Posterior vena cava (tissue), 2 donors: ENCODE measurements at regions not wholly inside any gene's neighbourhood (a gene's known extent, or its start where the extent isn't known, plus 50 kb on each side); places are given as distances from the start of the nearest gene placed in this dataset.
A peak's percentile ranks its signal among the peaks of the same experiment; 100 is the strongest.

ENCODE experiments used
- DNase-seq: peaks from one replicate; pipeline ENCODE4 v3.0.0-alpha.2; 2020; ENCODE audit warnings: low spot score
- intact Hi-C, 2 donors: fragments of 100-400 bp; cut with DNase I; formaldehyde crosslinking; loops; one replicate each; pipeline versions ENCODE4 v1.14.1 to v1.14.2; 2022 to 2023
- donor health status: DM: yes; HTN: yes; CAD: no.
- donor health status: DM: yes; HTN: yes; CAD: no.

DNA sequence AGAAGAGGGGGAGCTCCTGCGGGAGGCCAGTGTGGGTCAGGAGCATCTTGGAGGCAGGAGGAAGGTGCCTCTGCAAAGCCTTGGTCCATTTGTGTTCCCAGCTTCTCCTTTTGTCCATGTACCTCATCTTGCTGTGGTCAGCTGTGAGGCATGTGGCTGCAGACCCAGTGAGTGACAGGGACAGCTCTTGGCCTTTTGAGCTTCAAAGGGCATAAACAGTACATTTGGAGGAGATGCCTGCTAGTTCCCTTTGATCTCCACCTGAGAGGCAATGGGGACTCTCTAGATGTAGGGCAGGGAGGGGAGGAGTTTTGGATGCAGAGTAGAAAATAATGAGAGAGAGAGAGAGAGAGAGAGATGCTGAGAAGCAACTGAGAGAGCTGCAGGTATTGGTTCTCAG lies 270.0 kb downstream of the TLE3 start:
- intact Hi-C loops: no loop called here
- DNase-seq: no peak

DNA sequence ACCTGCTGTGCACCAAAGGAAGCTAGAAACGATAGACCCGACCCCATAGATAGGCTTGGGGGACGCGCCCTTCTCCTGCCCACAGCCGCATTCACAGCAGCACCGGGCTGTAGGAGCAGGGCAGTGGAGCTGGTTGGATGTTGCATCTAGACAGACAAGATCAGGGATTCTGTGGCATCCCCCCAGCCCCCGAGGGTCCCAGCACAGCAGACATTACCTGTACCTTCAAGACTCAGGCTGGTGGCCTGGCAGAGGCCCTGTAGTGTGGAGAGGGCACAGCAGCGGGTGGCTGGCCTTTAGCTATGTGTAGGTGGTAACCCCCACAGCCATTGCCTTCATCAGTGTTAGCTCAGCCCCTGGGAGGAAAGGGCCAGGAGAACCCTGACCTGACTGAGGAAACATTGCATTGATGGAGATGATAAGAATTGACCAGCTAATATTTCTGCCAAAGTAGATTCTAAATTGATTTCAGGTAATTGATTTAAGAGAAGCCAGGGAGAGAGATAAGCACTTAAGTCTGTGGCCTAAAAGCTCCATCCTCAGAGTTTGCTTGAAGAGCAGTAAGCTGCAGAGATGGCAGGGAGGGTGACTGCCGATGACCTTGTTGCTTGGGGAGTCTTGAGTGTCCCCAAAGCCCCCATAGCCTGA lies 269.4 kb downstream of the TLE3 start:
- DNase-seq: no peak
- intact Hi-C loops: no loop called here

DNA sequence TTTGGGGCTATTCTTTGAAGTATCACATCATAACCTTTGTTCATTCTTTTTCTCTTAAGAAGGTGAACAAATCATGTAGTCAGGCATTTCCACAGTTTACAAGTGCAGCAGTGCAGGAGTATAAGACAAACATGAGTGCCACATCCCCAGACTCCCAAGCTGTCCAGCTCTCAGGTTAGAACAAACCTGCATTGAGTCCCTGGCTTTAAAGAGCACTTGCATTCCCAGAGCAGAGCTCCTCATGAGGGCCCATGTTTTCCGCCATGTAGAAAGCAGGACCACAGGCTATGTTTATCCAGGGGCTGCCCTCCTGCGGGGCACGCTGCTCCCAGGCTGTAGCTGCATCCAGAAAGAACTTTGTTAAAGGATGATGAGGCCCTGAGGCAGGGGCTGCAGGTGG lies 267.7 kb downstream of the TLE3 start:
- intact Hi-C loops: no loop called here
- DNase-seq: no peak

DNA sequence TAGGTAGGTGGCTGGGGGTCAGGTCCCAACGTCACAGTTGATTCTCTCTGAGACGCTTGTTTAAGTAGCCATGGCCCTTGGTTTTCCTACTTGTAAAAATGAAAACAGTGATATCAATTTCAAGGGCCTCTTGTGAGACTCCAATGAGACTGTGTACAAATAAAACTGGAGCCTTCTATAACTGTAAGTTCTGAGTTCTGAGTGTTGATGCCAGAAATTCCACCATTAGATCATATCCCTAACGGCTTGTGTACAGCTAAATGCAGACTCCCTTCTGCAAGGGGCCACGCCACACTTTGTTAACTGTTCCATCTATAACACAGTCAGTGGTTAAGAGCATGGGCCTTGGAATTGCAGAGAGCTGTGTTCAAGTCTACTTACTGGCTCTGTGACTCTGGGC lies 267.3 kb downstream of the TLE3 start:
- DNase-seq: no peak
- intact Hi-C loops: no loop called here

DNA sequence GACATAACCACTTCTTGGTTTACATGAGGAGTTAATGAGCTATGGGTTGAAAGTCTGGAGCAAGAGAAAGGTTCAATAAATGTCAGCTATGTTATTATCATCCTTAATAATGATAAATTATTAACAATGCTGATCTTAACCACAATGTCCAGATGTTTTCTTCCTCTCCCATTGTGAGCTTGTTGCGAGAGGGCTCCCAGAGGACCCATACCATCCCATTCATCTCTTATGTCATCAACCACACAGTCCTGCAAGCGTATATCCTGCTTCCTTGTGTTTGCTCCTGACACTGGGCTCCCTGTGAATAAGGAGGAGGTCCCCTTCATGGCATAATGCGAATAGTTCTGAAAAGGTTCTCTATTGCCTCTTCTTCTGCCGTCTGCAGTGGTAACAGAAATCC lies 266.8 kb downstream of the TLE3 start:
- DNase-seq: no peak
- intact Hi-C loops: no loop called here

DNA sequence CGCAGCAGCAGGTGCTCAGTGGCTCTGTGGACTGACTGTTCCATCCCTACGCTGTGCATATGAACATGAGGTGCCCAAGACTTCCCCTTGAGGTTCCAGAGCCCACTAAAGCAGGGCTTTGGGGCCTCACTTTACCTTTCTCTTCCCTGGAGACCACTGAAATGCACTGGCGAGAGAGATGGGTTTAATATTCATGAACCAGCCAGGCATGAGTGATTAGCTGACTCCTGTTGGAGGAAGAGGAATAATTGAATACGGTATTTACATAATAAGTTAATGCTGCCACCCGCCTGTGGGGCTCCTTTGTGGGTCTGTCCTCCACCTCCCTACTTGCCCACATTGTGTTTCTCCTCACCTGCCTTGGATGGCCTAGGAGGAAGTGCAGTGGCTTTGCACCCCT lies 263.4 kb downstream of the TLE3 start:
- intact Hi-C loops: no loop called here
- DNase-seq: no peak

DNA sequence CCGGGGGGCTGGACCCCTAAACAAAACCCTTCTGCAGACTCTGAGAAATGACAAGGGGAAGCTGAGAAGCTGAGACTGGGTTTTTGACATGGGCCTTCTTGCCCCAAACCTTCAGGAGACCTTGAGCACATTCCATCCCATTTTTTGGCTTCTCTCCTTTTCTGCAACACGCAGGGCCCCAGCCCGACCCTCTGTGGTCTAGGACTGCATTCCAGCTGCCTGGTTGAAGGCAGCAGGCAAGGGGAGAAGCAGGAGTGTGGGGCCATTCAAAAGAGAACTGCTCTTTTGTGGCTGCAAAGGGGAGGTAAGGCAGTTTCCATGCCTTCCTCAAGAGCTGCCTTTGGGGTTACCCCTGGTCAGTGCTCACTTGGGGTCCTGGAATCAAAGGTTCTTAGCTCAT lies 263.0 kb downstream of the TLE3 start:
- intact Hi-C loops: no loop called here
- DNase-seq: no peak

DNA sequence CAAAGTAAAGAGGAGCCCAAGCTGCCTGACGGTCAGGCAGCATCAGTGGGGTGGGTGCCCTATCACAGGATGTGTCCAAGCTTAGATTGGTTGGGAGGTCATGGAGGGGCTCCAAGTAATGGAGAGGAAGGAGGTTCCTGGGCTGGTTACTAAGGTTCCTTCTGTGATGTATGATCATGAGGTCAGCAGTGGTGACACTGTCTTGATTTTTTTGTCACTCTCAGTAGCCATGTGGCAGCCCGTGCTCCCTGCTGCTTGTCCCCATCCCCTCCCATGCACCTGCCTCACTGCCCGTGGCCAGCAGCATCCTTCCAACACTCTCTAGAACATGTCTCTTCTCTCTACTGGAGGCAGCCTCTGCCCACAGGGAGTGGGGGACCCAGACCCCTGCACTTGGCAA lies 261.7 kb downstream of the TLE3 start:
- DNase-seq: no peak
- intact Hi-C loops: no loop called here

DNA sequence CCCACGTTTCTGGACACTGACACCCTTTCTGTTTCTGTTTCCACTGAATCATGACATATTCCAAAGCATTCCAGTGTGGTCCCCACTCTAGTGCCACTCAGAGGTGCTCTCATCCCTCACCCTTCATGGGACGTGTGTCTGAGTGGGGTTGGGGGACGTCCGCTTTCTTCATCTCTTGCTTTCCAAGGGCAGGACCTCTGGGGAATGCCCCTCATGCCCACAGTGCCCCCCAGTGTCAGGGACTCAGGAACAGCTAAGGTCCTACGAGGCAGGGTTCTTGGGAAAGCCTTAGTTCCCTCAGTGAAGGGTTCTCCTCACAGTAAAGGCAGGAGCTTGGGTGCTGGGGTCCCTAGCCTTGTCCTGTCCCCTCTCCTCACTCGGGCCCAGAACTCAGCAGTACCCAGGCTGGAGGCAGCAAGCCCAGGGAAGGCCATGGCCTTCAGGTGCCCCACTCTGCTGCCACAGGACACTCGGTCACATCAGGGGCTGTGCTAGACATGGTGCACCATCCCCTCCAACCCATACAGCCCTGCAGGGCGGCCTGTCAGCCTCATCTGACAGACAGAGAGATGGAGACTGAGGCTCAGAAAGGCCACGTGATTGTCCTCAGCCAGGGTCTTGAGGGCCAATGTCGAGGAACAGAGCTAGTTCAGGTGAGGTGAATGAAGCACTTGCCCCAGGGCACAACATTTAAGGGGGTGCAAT lies 261.0 kb downstream of the TLE3 start:
- intact Hi-C loops: no loop called here
- peak; percentile 64 for DNase-seq

DNA sequence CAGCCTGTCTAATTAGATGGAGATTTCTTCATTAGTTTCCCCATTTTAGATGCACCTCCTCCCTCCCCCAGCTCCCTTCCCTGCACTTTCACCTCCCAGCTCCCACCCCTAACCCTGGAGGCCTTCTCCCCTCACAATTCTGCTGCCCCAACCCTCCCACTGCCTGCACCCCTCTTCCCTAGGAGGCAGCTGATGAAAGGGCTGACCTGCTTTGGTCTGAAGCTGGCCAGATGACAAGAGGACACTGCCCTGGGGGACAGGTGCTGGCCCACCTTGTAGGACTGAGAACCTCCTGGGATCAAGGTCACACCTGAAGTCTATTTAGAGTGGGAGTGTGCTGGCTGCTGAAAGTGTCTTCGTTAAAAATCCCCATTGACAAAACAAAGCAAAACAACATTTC lies 259.4 kb downstream of the TLE3 start:
- intact Hi-C loops: no loop called here
- no peak for DNase-seq

DNA sequence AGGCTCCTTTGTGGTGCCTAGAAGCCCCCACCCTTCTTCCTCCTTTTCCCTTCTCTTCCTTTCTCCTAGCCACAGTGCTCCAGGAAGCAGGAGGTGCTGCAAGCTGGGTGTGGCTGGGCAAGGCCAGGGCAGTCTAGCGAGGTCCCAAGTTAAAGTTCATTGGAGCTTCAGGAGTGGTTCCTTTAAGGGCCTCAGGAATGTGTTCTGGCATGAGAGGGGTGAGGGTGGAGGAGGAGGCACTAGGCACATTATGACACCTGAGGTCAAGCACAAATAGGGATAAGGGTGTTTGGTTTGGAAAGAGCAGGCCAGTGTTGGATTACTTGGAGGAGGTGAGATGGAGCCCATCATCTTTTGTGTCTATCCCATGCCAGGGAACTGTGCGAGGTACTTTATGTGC lies 258.7 kb downstream of the TLE3 start:
- intact Hi-C loops: no loop called here

DNA sequence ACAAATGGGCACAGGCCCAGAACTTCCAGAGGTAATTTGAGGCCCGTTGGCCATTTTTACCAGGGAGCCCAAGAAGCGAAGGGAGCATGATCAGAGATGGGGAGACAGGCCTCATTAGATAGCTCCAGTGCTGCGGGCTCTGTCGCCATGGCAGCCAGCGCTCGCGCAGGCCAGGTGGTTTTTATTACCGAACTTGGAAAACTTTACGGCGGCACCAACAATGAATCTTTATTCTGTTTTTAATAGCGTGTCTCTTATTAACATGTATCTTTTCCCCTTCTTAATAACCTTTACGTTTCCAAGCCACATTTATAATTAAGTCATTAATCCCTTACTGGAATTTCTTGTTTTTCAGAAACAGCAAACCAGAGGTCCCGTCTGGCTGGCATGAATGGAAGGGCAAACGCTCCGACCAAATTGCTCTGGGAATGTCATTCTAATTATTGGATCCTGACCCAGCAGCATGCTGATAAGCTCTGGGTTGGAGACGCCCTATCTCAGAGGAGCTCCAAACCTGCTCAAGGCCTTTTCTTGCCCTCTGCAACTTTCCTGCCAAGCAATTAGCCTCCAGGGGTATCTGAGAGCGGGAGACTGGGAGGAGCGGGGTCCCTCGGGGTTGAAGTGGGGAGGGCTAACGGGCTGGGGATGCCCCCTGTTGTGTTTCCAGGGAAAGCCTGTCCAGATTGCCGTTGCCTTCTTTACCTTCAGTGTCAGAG lies 256.4 kb downstream of the TLE3 start:
- intact Hi-C loops: no loop called here
- DNase-seq: no peak

More for the DNA sequence above, 258.7 kb downstream of the TLE3 start:
- no peak for DNase-seq

DNA sequence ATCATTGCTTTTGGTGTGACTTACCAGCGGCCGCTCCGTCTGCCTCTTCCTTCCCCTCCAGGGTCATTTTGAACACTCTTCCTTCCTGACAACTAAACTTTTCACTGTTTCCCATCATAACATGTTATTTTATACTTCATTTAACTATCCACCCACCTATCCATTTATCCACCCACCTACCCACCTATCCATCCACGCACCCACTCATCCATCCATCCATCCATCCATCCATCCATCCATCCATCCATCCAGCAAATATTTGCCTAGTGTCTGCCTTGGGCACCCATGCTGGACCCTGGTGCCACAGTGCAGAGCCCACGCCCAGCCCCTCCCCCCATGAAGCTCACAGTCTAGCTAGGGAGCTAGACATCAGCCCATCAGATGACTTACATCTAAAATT lies 254.9 kb downstream of the TLE3 start:
- no peak for DNase-seq
- intact Hi-C loops: no loop called here

DNA sequence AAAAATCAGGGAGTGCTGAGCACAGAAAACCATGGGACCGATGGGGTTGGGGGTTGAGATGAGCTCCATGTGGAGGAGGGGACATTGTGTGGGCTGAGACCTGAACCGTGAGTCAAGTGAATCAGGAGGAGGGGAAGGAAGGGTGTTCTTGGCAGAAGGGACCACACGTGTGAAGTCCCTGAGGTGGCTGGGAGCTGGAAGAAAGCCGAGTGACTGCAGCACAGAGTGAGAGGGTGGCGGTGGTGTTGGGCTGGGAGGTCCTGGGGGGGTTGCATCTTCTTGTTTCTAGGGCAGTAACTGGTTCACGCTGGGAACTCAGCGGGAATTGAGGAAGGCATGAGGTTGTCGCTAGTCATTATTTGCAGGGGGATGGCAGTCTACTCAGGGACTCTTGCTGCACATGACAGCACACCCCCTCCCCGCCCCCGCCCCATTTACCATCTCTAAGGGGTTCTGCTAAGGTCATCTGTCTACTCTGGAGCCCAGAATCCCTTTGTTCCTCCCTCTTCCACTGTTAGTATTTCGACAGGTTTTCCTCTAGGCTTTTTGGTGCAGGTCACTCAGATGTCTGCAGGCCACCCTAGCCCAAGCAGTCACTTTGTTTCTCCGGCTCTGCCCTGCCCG lies 254.3 kb downstream of the TLE3 start:
- intact Hi-C loops: no loop called here
- no peak for DNase-seq

DNA sequence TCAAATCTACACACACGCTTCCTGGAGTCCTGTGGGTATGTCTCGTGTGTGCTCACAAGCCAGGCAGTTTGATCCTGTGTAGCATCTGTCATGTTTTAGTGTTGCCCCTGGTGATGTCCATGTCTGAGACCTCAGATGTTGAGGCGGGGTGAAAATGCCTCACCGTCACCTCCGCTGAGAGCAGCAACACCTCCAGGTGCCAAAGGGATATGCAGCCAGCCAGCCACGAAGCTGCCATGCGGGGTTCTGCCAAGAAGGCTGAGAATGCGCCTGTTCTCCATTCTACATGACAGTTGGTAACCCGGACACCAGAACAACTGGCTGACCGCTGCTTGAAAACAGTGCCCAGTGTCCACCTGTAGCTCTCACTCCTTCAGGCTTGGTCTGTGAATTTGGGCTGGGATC lies 253.8 kb downstream of the TLE3 start:
- DNase-seq: no peak
- intact Hi-C loops: no loop called here

DNA sequence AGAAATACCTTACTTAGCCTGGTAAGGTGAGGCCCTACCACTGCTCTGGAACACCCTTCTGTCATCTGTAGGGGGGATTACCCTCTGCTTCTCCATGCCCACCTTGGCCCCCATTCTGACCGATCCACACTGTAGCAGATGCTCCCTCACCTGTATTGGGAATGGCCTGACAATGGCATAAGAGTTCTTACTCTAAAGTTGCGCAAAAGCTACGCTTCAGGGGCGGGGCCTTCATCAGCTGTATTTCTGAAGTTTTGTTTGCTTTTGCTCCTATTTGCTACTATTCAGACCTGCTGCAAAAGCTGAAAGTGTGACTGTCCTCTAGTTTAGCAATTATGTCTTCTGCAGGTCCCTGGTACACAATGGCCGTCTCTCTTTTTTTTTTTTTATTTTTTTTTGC lies 252.6 kb downstream of the TLE3 start:
- no peak for DNase-seq
- intact Hi-C loops: no loop called here

DNA sequence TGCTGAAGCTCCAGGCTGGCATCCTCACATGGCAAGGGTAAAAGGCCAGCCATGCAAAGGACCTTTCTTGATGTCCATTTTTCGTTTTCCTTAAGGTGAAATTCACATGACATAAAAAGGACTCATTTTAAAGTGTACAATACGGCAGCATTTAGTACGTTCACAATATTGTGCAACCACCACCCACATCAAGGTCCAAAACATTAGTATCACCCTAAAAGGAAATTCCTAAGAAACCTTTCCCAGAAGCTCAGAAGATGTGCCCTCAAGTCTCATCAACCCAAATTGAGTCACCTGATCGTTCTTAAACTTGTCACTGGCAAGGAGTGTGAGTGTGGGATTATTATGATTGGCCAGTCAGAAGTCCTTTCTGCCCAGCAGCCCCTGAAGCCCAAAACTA lies 250.1 kb downstream of the TLE3 start:
- no peak for DNase-seq
- intact Hi-C loops: no loop called here

DNA sequence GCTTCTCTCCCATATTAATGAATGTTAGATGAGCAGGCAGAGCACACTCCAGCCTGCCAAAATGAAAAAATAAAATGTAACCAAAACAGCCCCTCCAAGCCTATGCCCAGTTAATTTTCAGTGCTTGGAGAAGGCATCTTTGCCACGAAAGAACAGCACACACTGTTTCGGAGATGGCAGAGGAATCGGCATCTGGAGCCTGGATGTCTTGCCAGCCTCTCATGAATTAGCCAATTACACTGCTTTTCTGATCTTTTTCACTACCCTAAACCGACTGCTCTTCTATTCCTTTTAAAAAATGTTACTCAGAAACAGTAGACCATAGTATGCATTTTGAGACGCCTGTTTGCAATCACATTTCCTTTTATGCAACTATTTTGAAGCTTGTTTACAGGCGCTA lies 249.6 kb downstream of the TLE3 start:
- intact Hi-C loops: no loop called here
- no peak for DNase-seq

DNA sequence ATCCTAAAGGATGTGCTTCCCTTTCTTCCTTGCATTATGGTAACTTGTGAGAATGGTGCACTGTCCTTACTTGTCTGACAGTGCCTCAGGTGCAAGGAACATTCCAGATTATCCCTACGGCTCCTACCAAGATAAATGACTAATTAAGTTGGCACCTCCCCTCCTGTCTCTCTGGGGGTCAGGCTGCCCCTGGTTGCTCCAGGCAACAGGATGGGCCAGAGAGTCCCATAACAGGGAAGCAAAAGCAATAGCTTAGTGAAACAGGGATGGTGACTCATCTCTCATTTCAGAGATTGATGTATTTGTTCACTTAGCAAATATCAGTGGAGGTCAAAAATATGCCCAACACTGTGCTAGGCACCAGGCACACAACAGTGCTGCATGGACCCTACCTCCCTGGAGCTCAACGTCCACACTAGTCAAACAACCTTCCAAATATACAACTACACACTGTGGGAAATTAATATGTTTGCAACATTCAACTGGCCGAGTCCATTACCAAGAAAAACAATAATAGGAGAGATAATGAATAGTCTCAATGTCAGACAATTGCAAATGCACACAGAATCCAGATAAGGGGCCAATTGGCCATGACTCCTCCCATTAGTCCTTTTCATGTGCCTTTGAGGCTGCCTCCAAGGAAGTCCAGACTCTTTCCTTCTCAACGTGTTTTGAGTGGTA lies 249.0 kb downstream of the TLE3 start:
- DNase-seq: no peak
- intact Hi-C loops: no loop called here

DNA sequence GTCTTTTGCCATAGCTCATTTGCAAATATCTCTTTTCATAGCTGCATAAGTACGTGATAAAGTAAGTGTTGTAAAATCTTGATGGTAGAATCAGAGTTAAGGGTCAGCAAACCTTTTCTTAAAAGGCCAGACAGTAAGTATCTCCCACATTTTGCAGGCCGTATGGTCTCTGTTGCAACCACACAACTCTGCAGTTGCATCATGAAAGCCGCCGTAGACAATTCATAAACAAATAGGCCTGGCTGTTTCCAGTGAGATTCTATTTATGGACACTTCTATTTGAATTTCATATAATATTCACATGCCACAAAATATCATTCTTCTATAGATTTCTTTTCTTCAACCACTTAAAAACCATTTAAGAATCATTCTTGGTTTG lies 248.5 kb downstream of the TLE3 start:
- DNase-seq: no peak
- intact Hi-C loops: no loop called here
